Ovary (tissue), 3 donors: ENCODE measurements at regions not wholly inside any gene's neighbourhood (a gene's known extent, or its start where the extent isn't known, plus 50 kb on each side); places are given as distances from the start of the nearest gene placed in this dataset.

ENCODE experiments used
- CTCF ChIP-seq, 3 donors: fragments of 450-650 bp in 2 of 3; fragments of 200-600 bp in 1 of 3; IDR thresholded peaks; one replicate each; pipeline versions ENCODE4 v1.5.1 to v1.8.0; 2016 to 2022; ENCODE audit warnings: antibody characterized with exemption in 3 of 3, mild to moderate bottlenecking in 1 of 3
- POLR2A ChIP-seq: fragments of 450-650 bp; IDR thresholded peaks from one replicate; pipeline ENCODE4 v1.6.1; 2017; ENCODE audit warnings: antibody characterized with exemption, mild to moderate bottlenecking, moderate library complexity
- donor health status: DM: no; HTN: no; CAD: no.

GRCh38 chr9:110142868-110143481 lies 65.0 kb downstream of the C9orf152 start:
- TF ChIP-seq CTCF (IDR thresholded peaks at IDR 0.05) (no peak), POLR2A (no peak)
